Right atrium auricular region (tissue), 2 donors: ENCODE measurements at regions not wholly inside any gene's neighbourhood (a gene's known extent, or its start where the extent isn't known, plus 50 kb on each side); places are given as distances from the start of the nearest gene placed in this dataset.

ENCODE experiments used
- DNase-seq: peaks from one replicate; pipeline ENCODE4 v3.0.0-alpha.2; 2019; ENCODE audit warnings: low spot score
- H3K27ac ChIP-seq, 2 donors: fragments of 200-600 bp; sonication (generic); 1 replicate in 1 of 2; 2 replicates in 1 of 2; pipeline ENCODE4 v1.5.1; 2016 to 2019
- H3K27me3 ChIP-seq, 2 donors: fragments of 200-600 bp; sonication (generic); one replicate each; pipeline versions ENCODE4 v1.5.1 to v1.6.0; 2017 to 2019
- H3K36me3 ChIP-seq: fragments of 200-600 bp; sonication (generic); one replicate; pipeline ENCODE4 v1.5.1; 2016
- H3K4me1 ChIP-seq, 2 donors: fragments of 200-600 bp; sonication (generic); one replicate each; pipeline versions ENCODE4 v1.5.1 to v1.6.0; 2017 to 2019
- H3K4me3 ChIP-seq, 2 donors: fragments of 200-600 bp; sonication (generic); 1 replicate in 1 of 2; 2 replicates in 1 of 2; pipeline ENCODE4 v1.5.1; 2017 to 2019; ENCODE audit warnings: mild to moderate bottlenecking in 1 of 2, moderate library complexity in 1 of 2
- H3K9me3 ChIP-seq, 2 donors: fragments of 200-600 bp; sonication (generic); one replicate each; pipeline ENCODE4 v1.5.1; 2019
- CTCF ChIP-seq, 2 donors: fragments of 200-600 bp; sonication (generic); IDR thresholded peaks; one replicate each; pipeline ENCODE4 v1.5.1; 2019; ENCODE audit warnings: antibody characterized with exemption in 2 of 2

- H3K4me3 ChIP-seq = no peak overlapping the region
- DNase-seq = no peak
- no peak overlapping the region for H3K27ac ChIP-seq
- H3K4me1 ChIP-seq = no peaks in the 10 kb centered on the region
- peaks cover 4 to 44% of the 10 kb centered on the region in 2 donors for H3K9me3 ChIP-seq
- TF ChIP-seq CTCF (IDR thresholded peaks at IDR 0.05) = no peak
- H3K36me3 ChIP-seq = no peaks in the 10 kb centered on the region
- no peaks in the 10 kb centered on the region for H3K27me3 ChIP-seq
Observed at GRCh38 chr5:32880796-32881195, 169.7 kb downstream of the NPR3 start.

GRCh38 chr5:32887390-32887789, 176.3 kb downstream of the NPR3 start:
- DNase-seq = no peak
- Histone ChIP-seq H3K9me3 (peaks cover 4 to 22% of the 10 kb centered on the region in 2 donors), H3K4me3 (no peak overlapping the region)

GRCh38 chr5:32889078-32889477, 178.0 kb downstream of the NPR3 start:
- Histone ChIP-seq H3K9me3 (peaks cover 0 to 7% of the 10 kb centered on the region in 2 donors), H3K4me1 (no peaks in the 10 kb centered on the region), H3K36me3 (no peaks in the 10 kb centered on the region), H3K27ac (no peak overlapping the region), H3K4me3 (no peak overlapping the region), H3K27me3 (no peaks in the 10 kb centered on the region)
- TF ChIP-seq CTCF (IDR thresholded peaks at IDR 0.05) = no peak
- DNase-seq = no peak

More at GRCh38 chr5:32887390-32887789, 176.3 kb downstream of the NPR3 start:
- TF ChIP-seq CTCF (IDR thresholded peaks at IDR 0.05) = no peak
- H3K4me1 ChIP-seq = no peaks in the 10 kb centered on the region
- H3K27ac ChIP-seq = no peak overlapping the region
- no peaks in the 10 kb centered on the region for H3K36me3 ChIP-seq
- H3K27me3 ChIP-seq = no peaks in the 10 kb centered on the region

- Histone ChIP-seq H3K4me1 (no peaks in the 10 kb centered on the region), H3K27me3 (no peaks in the 10 kb centered on the region), H3K9me3 (peaks cover 0 to 9% of the 10 kb centered on the region in 2 donors), H3K36me3 (no peaks in the 10 kb centered on the region), H3K4me3 (no peak overlapping the region), H3K27ac (no peak overlapping the region)
- TF ChIP-seq CTCF (IDR thresholded peaks at IDR 0.05) = no peak
- DNase-seq = no peak
Observed at GRCh38 chr5:32903613-32904012, 192.5 kb downstream of the NPR3 start.

- no peak overlapping the region for H3K4me3 ChIP-seq
- DNase-seq = no peak
- no peak for TF ChIP-seq CTCF (IDR thresholded peaks at IDR 0.05)
- H3K27ac ChIP-seq = no peak overlapping the region
- H3K4me1 ChIP-seq = no peaks in the 10 kb centered on the region
- H3K36me3 ChIP-seq = no peaks in the 10 kb centered on the region
- H3K27me3 ChIP-seq = no peaks in the 10 kb centered on the region
- peaks cover 0 to 9% of the 10 kb centered on the region in 2 donors for H3K9me3 ChIP-seq
Observed at GRCh38 chr5:32908641-32909040, 197.5 kb downstream of the NPR3 start.

GRCh38 chr5:32909207-32909606, 198.1 kb downstream of the NPR3 start:
- DNase-seq = no peak
- no peak overlapping the region for H3K27ac ChIP-seq

More at GRCh38 chr5:32909207-32909606, 198.1 kb downstream of the NPR3 start:
- TF ChIP-seq CTCF (IDR thresholded peaks at IDR 0.05) = no peak
- H3K27me3 ChIP-seq = no peaks in the 10 kb centered on the region
- peaks cover 0 to 9% of the 10 kb centered on the region in 2 donors for H3K9me3 ChIP-seq
- no peaks in the 10 kb centered on the region for H3K4me1 ChIP-seq
- no peaks in the 10 kb centered on the region for H3K36me3 ChIP-seq
- H3K4me3 ChIP-seq = no peak overlapping the region
